OCI-LY3 (cell line): ENCODE measurements at regions not wholly inside any gene's neighbourhood (a gene's known extent, or its start where the extent isn't known, plus 50 kb on each side); places are given as distances from the start of the nearest gene placed in this dataset.

Experiments used
- H2AFZ ChIP-seq: fragments of 200-600, 300-600 bp; shearing (Covaris generic); 2 replicates; pipeline ENCODE4 v1.6.0; 2014; ENCODE audit warnings: antibody characterized with exemption, low read depth, low read length
- H3K27ac ChIP-seq: fragments of 200-600, 300-600 bp; sonication (generic); 2 replicates; pipeline ENCODE4 v1.5.1; 2014; ENCODE audit warnings: mild to moderate bottlenecking, low read length, moderate library complexity, mixed read lengths
- H3K27me3 ChIP-seq: fragments of 200-600, 300-600 bp; sonication (generic); 2 replicates; pipeline ENCODE4 v1.6.1; 2014; ENCODE audit warnings: low read depth, low read length, mixed read lengths
- H3K36me3 ChIP-seq: fragments of 200-600, 300-600 bp; sonication (generic); replicated peaks from 2 replicates; pipeline ENCODE3; 2014; ENCODE audit warnings: low read depth, low read length, mixed read lengths
- H3K4me1 ChIP-seq: fragments of 300-600, 200-600 bp; sonication (generic); 2 replicates; pipeline ENCODE4 v1.6.1; 2014; ENCODE audit warnings: low read length, mixed read lengths
- H3K4me2 ChIP-seq: fragments of 200-600, 300-600 bp; sonication (generic); 2 replicates; pipeline ENCODE4 v1.6.1; 2014; ENCODE audit warnings: low read length, mixed read lengths
- H3K4me3 ChIP-seq: fragments of 300-600, 200-600 bp; sonication (generic); 2 replicates; pipeline ENCODE4 v1.5.1; 2014; ENCODE audit warnings: antibody characterized with exemption, mild to moderate bottlenecking, low read length, moderate library complexity
- H3K79me2 ChIP-seq: fragments of 300-600, 200-600 bp; shearing (Covaris generic); 2 replicates; pipeline ENCODE4 v1.6.1; 2014; ENCODE audit warnings: mild to moderate bottlenecking, low read length, mixed read lengths
- H3K9ac ChIP-seq: fragments of 300-600, 200-600 bp; shearing (Covaris generic); 2 replicates; pipeline ENCODE4 v1.6.0; 2014; ENCODE audit warnings: mild to moderate bottlenecking, low read length, moderate library complexity
- H3K9me3 ChIP-seq: fragments of 200-600, 300-600 bp; shearing (Covaris generic); 2 replicates; pipeline ENCODE4 v1.6.1; 2014; ENCODE audit warnings: low read length, mixed read lengths; ENCODE audit not compliant: insufficient read depth
- H4K20me1 ChIP-seq: fragments of 200-600, 300-600 bp; sonication (generic); 2 replicates; pipeline ENCODE4 v1.6.1; 2016; ENCODE audit warnings: low read length, mixed read lengths; ENCODE audit not compliant: insufficient read depth
- EZH2phosphoT487 ChIP-seq: fragments of 200-600 bp; shearing (Covaris generic); IDR thresholded peaks from 2 replicates; pipeline ENCODE4 v1.6.1; 2018; ENCODE audit warnings: antibody characterized with exemption, mixed run types, low read depth
- TF ChIP-seq, protein P1 (sequence below): fragments of 200-600, 300-600 bp; sonication (generic); IDR thresholded peaks from 2 replicates; pipeline ENCODE4 v1.5.1; 2014; ENCODE audit warnings: antibody characterized with exemption, low read length, low read depth

DNA sequence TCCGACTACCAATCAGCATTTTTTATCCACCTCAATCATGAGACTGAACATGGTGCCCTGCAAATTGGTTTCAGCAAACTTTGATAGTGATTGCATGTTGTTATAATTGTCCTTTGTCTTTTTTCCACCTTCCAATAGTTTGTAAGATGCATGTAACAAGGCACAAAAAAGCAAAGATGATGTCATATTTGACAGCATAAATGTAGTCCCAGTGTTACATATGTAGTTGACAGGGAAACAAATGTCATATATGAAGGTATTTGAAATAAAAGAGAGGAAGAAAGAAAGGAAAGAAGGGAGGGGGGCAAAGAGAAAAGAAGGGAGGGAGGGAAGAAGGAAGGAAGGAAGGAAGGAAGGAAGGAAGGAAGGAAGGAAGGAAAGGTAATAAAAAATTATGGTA is 441.7 kb upstream of the CPEB2 start:
- H3K4me3 ChIP-seq = no peak overlapping the region
- no peak overlapping the region for H3K4me2 ChIP-seq
- H4K20me1 ChIP-seq = no peaks in the 10 kb centered on the region
- TF ChIP-seq, protein P1, sequence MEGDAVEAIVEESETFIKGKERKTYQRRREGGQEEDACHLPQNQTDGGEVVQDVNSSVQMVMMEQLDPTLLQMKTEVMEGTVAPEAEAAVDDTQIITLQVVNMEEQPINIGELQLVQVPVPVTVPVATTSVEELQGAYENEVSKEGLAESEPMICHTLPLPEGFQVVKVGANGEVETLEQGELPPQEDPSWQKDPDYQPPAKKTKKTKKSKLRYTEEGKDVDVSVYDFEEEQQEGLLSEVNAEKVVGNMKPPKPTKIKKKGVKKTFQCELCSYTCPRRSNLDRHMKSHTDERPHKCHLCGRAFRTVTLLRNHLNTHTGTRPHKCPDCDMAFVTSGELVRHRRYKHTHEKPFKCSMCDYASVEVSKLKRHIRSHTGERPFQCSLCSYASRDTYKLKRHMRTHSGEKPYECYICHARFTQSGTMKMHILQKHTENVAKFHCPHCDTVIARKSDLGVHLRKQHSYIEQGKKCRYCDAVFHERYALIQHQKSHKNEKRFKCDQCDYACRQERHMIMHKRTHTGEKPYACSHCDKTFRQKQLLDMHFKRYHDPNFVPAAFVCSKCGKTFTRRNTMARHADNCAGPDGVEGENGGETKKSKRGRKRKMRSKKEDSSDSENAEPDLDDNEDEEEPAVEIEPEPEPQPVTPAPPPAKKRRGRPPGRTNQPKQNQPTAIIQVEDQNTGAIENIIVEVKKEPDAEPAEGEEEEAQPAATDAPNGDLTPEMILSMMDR = no peak
- TF ChIP-seq EZH2phosphoT487 = no peak
- no peaks in the 10 kb centered on the region for H3K79me2 ChIP-seq
- no peak overlapping the region for H3K9ac ChIP-seq
- no peak overlapping the region for H2AFZ ChIP-seq
- no peaks in the 10 kb centered on the region for H3K27me3 ChIP-seq
- no peaks in the 10 kb centered on the region for H3K9me3 ChIP-seq
- H3K27ac ChIP-seq = no peak overlapping the region
- no peaks in the 10 kb centered on the region for H3K4me1 ChIP-seq
- H3K36me3 ChIP-seq = no peaks in the 10 kb centered on the region

- no peak overlapping the region for H3K27ac ChIP-seq
These were observed 439.4 kb upstream of the CPEB2 start for GRCh38 chr4:14562901-14563300.

GRCh38 chr4:14564281-14564680 is 438.0 kb upstream of the CPEB2 start:
- H3K9ac ChIP-seq = no peak overlapping the region
- no peak overlapping the region for H3K4me3 ChIP-seq
- H3K27ac ChIP-seq = no peak overlapping the region
- H4K20me1 ChIP-seq = no peaks in the 10 kb centered on the region
- no peaks in the 10 kb centered on the region for H3K36me3 ChIP-seq
- H3K4me1 ChIP-seq = 0 out of 2 replicates have a peak, but pooled peaks cover 5% of the 10 kb centered on the region
- no peaks in the 10 kb centered on the region for H3K9me3 ChIP-seq
- H2AFZ ChIP-seq = no peak overlapping the region
- H3K79me2 ChIP-seq = no peaks in the 10 kb centered on the region
- H3K4me2 ChIP-seq = no peak overlapping the region
- TF ChIP-seq EZH2phosphoT487 = no peak
- TF ChIP-seq, protein P1 = no peak
- no peaks in the 10 kb centered on the region for H3K27me3 ChIP-seq

More at GRCh38 chr4:14562901-14563300, 439.4 kb upstream of the CPEB2 start:
- H2AFZ ChIP-seq = no peak overlapping the region
- no peak for TF ChIP-seq EZH2phosphoT487
- TF ChIP-seq, protein P1 = no peak
- no peaks in the 10 kb centered on the region for H3K9me3 ChIP-seq
- H3K27me3 ChIP-seq = no peaks in the 10 kb centered on the region
- H3K36me3 ChIP-seq = no peaks in the 10 kb centered on the region
- H3K4me3 ChIP-seq = no peak overlapping the region
- no peaks in the 10 kb centered on the region for H4K20me1 ChIP-seq
- H3K4me1 ChIP-seq = 0 out of 2 replicates have a peak, but pooled peaks cover 5% of the 10 kb centered on the region
- no peak overlapping the region for H3K4me2 ChIP-seq
- no peak overlapping the region for H3K9ac ChIP-seq
- no peaks in the 10 kb centered on the region for H3K79me2 ChIP-seq

DNA sequence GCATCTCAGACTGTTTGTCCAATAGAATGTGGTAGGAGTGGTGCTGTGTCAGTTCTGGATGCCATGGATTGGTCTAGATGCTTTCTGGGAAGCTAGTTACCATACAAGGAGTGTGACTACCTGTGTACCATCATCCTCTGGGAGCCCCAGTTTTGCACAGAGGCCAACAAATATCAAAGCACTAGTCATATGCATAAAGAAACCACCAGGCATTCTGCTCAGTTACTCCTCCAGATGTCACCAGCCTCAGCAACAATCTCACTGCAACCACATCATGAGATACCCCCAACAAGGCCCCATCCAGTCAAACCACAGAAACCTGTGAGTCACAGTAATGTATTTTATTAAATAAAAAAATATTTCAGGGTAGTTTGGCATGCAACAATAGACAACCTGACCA is 435.8 kb upstream of the CPEB2 start:
- Histone ChIP-seq H2AFZ (no peak overlapping the region), H3K9me3 (no peaks in the 10 kb centered on the region), H4K20me1 (no peaks in the 10 kb centered on the region), H3K4me1 (0 out of 2 replicates have a peak, but pooled peaks cover 5% of the 10 kb centered on the region), H3K36me3 (no peaks in the 10 kb centered on the region), H3K4me3 (no peak overlapping the region), H3K4me2 (no peak overlapping the region), H3K27ac (no peak overlapping the region), H3K27me3 (no peaks in the 10 kb centered on the region), H3K79me2 (no peaks in the 10 kb centered on the region), H3K9ac (no peak overlapping the region)
- TF ChIP-seq, protein P1 = no peak
- no peak for TF ChIP-seq EZH2phosphoT487
